ENCODE measurements at regions not wholly inside any gene's neighbourhood (a gene's known extent, or its start where the extent isn't known, plus 50 kb on each side); places are given as distances from the start of the nearest gene placed in this dataset.
"Not testable (repeated sequence)": the region's sequence is repeated elsewhere in the genome, so short reads cannot be mapped to it uniquely, and the experiment has no call there.

DNA sequence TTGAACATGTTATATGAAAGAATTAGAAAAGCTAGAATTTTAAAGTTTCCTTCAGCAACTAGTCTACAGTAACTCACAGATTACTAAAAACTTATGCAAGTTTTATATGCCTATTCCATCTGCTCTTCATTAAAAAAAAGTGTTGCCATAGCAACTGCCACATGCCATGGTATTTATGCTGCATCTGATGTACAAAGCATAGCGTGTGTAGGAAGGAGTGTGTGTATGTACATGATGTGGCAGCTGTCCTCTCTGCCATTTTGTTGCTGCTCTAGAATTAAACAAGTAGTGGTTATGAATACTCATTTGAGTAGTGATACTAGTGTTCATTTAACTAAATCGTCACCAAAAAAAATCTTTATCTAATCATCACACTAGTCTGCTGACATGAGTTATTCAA lies 593.5 kb downstream of the CETN3 start:
- Histone ChIP-seq H3K9me3 (no peaks in the 10 kb centered on the region), H3K4me3 (no peak overlapping the region), H3K27ac (no peak overlapping the region), H3K27me3 (replicated peaks in 1 of 7) (no peaks in the 10 kb centered on the region), H3K36me3 (no peaks in the 10 kb centered on the region), H3K4me1 (no peaks in the 10 kb centered on the region)
- TF ChIP-seq, protein P1, sequence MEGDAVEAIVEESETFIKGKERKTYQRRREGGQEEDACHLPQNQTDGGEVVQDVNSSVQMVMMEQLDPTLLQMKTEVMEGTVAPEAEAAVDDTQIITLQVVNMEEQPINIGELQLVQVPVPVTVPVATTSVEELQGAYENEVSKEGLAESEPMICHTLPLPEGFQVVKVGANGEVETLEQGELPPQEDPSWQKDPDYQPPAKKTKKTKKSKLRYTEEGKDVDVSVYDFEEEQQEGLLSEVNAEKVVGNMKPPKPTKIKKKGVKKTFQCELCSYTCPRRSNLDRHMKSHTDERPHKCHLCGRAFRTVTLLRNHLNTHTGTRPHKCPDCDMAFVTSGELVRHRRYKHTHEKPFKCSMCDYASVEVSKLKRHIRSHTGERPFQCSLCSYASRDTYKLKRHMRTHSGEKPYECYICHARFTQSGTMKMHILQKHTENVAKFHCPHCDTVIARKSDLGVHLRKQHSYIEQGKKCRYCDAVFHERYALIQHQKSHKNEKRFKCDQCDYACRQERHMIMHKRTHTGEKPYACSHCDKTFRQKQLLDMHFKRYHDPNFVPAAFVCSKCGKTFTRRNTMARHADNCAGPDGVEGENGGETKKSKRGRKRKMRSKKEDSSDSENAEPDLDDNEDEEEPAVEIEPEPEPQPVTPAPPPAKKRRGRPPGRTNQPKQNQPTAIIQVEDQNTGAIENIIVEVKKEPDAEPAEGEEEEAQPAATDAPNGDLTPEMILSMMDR (IDR thresholded peaks at IDR 0.05 in 8 of 11, conservative IDR thresholded peaks at IDR 0.05 in 3 of 11): no peak
- no peak for TF ChIP-seq POLR2AphosphoS5 (IDR thresholded peaks at IDR 0.05)
- no peak for TF ChIP-seq POLR2A (IDR thresholded peaks at IDR 0.05)
- no peak for DNase-seq
- 76 to 84% (median 79%) methylated on average over 2 of the region's 2 CpGs for WGBS, 5 donors
- intact Hi-C loops (cut with DNase I; ENCODE audit: low total_unique reads): no loop called here

DNA sequence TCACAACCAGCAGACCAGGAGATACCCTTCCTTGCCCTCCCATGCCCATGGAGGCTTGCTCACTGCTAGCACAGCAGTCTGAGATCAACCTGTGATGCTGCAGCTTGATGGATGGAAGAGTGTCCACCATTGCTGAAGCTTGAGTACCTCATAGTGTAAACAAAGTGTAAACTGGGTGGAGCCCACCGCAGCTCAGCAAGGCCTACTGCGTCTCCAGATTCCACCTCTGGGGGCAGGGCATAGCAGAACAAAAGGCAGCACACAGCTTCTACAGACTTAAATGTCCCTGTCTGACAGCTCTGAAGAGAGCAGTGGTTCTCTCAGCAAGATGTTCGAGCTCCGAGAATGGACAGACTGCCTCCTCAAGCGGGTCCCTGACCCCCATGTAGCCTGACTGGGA lies 608.8 kb downstream of the CETN3 start:
- H3K4me1 ChIP-seq; H3K4me3 ChIP-seq; DNase-seq; intact Hi-C loops (cut with DNase I; ENCODE audit: low total_unique reads); H3K27me3 ChIP-seq (replicated peaks in 1 of 7); H3K27ac ChIP-seq; H3K36me3 ChIP-seq: not testable (repeated sequence)
- H3K9me3 ChIP-seq: peaks cover 0 to 28% (median 16%) of the 10 kb centered on the region in 8 donors
- WGBS, 5 donors: 79 to 97% (median 89%) methylated on average over 4 to 5 of the region's 5 CpGs

DNA sequence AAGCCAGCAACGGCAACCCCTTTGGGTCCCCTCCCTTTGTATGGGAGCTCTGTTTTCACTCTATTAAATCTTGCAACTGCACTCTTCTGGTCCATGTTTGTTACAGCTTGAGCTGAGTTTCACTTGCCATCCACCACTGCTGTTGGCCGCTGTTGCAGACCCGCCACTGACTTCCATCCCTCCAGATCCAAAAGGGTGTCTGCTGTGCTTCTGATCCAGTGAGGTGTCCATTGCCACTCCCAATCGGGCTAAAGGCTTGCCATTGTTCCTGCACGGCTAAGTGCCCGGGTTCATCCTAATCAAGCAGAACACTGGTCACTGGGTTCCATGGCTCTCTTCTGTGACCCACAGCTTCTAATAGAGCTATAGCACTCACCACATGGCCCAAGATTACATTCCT lies 615.1 kb downstream of the CETN3 start:
- 88 to 95% (median 91%) methylated on average over 6 of the region's 6 CpGs for WGBS, 5 donors
- DNase-seq; H3K4me1 ChIP-seq; H3K27ac ChIP-seq; H3K36me3 ChIP-seq; H3K27me3 ChIP-seq (replicated peaks in 1 of 7); H3K4me3 ChIP-seq; intact Hi-C loops (cut with DNase I; ENCODE audit: low total_unique reads): not testable (repeated sequence)
- peaks cover 3 to 40% (median 22%) of the 10 kb centered on the region in 8 donors for H3K9me3 ChIP-seq

DNA sequence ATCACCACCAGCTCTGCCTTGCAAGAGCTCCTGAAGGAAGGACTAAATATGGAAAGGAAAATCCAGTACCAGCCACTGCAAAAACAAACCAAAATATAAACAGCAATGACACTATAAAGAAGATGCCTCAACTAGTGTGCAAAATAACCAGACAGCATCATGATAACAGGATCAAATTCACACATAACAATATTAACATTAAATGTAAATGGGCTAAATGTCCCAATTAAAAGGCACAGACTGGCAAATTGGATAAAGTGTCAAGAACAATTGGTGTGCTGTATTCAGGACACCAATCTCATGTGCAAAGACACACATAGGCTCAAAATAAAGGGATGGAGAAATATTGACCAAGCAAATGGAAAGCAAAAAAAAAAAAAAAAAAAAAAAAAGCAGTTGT lies 629.8 kb downstream of the CETN3 start:
- peaks cover 5 to 66% (median 55%) of the 10 kb centered on the region in 8 donors for H3K9me3 ChIP-seq
- H3K27me3 ChIP-seq (replicated peaks in 1 of 7); intact Hi-C loops (cut with DNase I; ENCODE audit: low total_unique reads); H3K4me1 ChIP-seq; H3K4me3 ChIP-seq; DNase-seq; H3K36me3 ChIP-seq; H3K27ac ChIP-seq: not testable (repeated sequence)

DNA sequence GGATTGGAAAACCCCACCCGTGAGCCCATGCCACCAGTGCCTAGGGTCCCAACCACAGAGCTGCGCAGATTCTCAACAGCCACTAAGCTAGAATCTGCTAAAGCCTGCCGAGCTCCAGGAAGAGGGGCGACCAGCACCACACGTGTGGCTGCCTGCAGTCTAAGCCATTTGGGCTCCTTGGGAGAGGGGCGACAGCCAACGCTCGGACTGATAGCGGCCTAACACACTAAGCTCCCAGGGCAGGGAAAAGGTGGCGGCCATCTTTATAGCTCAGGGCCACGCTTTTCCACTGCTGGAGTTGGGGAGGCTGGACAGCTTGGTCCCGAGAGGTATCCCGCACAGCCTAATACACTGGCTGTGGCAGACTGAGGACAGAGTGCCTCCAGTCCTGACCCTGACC lies 631.8 kb downstream of the CETN3 start:
- intact Hi-C loops (cut with DNase I; ENCODE audit: low total_unique reads): no loop called here

DNA sequence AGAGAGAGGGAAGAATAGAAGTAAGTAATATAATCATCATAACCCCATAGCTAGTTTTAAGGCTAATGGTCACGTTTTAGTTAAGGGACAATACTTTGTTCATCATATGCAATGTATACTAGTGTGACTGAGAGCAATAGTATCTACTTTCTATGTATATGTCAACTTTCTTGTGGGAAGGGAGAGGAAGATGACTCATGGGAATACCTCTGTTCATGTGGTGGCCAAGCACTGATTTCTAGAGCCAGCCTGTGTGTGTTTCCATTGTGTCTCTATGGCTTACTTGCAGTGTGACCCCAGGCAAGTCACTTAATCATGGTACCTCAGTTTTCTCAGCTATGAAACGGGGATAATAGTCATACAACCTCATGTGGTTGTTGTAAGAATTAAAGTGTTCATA lies 639.6 kb downstream of the CETN3 start:
- Histone ChIP-seq H3K36me3 (no peaks in the 10 kb centered on the region), H3K27ac (no peak overlapping the region), H3K4me1 (no peaks in the 10 kb centered on the region), H3K4me3 (no peak overlapping the region), H3K27me3 (replicated peaks in 1 of 7) (no peaks in the 10 kb centered on the region), H3K9me3 (peaks cover 0 to 7% (median 0%) of the 10 kb centered on the region in 8 donors)
- intact Hi-C loops (cut with DNase I; ENCODE audit: low total_unique reads): no loop called here
- TF ChIP-seq, protein P1 (IDR thresholded peaks at IDR 0.05 in 8 of 11, conservative IDR thresholded peaks at IDR 0.05 in 3 of 11): no peak
- TF ChIP-seq POLR2A (IDR thresholded peaks at IDR 0.05): no peak
- no peak for TF ChIP-seq POLR2AphosphoS5 (IDR thresholded peaks at IDR 0.05)
- 68 to 88% (median 81%) methylated on average over 2 of the region's 2 CpGs for WGBS, 5 donors
- no peak for DNase-seq

More for the DNA sequence above, 631.8 kb downstream of the CETN3 start:
- no peaks in the 10 kb centered on the region for H3K4me1 ChIP-seq
- H3K4me3 ChIP-seq: no peak overlapping the region
- no peaks in the 10 kb centered on the region for H3K36me3 ChIP-seq
- H3K9me3 ChIP-seq: peaks cover 5 to 70% (median 55%) of the 10 kb centered on the region in 8 donors
- no peak for TF ChIP-seq POLR2AphosphoS5 (IDR thresholded peaks at IDR 0.05)
- TF ChIP-seq POLR2A (IDR thresholded peaks at IDR 0.05): no peak
- TF ChIP-seq, protein P1 (IDR thresholded peaks at IDR 0.05 in 8 of 11, conservative IDR thresholded peaks at IDR 0.05 in 3 of 11): no peak
- DNase-seq: no peak
- WGBS, 5 donors: 91 to 97% (median 94%) methylated on average over 8 to 13 of the region's 13 CpGs
- no peak overlapping the region for H3K27ac ChIP-seq
- H3K27me3 ChIP-seq (replicated peaks in 1 of 7): no peaks in the 10 kb centered on the region

All from spleen (tissue), 11 donors.